NB4 (cell line): ENCODE measurements at regions not wholly inside any gene's neighbourhood (a gene's known extent, or its start where the extent isn't known, plus 50 kb on each side); places are given as distances from the start of the nearest gene placed in this dataset.

Experiments used
- CTCF ChIP-seq: IDR thresholded peaks from one replicate; pipeline ENCODE4 v1.5.1; 2012; ENCODE audit warnings: low read depth, low read length
- POLR2A ChIP-seq: IDR thresholded peaks from 2 replicates; pipeline ENCODE4 v1.6.1; 2011; ENCODE audit warnings: mild to moderate bottlenecking; ENCODE audit not compliant: insufficient read length; ENCODE audit errors: extremely low read depth

- no peak for TF ChIP-seq POLR2A
- TF ChIP-seq CTCF, result no peak
These were observed 753.3 kb upstream of the LRRN3 start for GRCh38 chr7:110337646-110338045.
